ENCODE measurements at regions not wholly inside any gene's neighbourhood (a gene's known extent, or its start where the extent isn't known, plus 50 kb on each side); places are given as distances from the start of the nearest gene placed in this dataset.

DNA sequence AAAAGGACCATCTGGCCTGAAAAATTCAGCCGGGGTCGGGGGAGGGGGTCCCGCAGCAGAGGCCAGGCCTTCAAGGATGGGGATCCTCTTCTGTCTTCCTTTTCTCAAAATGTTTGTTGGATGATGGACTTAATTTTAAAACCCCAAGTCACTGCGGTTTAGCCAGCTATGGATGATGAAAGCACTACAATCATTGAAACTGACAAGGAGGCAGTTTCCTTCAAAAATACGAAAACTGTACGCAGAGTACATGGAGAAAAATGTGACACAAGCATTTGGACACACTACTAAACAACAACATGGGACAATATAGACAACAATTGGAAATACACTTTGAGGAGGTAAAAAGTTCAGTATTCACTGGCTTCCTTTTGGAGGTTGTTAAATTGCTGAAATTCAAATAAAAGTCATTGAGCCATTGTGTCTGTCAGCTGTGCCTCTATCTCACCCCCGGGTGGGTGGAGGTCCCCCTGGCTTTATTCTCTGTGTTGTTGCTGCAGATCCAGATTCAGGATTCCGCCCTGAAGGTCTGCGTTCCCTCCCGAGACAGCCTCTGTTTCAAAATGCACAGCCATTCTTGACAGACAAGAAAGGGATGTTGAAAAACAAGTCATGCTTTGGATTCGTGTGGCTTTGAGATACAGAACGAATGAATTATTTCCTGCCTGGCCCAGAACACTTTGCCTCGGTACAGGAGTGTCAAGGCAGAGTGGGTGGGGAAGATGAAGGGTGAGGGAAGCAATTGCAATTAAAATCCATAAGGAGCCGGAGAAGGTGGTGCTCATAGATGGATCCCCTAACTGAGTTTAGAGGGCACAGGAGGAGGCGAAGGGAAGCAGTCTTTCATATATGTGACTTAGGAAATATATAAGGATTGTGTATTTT is 118.2 kb downstream of the TTLL2 start:
- DNase-seq, result no peak

- no peak for DNase-seq
Measured at GRCh38 chr6:167444602-167445346, 119.9 kb downstream of the TTLL2 start.

DNA sequence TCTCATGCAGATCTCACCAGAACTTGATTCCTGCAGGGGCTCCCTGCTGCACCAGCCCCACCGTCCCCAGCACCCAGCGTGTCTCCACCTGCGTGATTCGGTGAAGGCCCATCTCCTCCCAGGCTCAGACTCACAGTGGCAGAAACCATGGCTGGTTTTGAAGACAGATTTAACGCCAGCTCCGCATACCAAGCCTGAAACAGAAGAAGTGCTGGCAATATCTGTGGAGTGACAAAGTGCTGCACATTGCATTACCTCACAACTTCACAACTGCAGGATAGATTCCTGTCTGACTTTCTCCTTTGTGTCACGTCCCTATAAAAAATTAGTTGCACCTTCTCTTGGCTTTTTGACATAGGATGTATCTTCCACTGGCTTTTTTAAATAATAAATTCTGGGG is 120.7 kb downstream of the TTLL2 start:
- DNase-seq, result no peak

GRCh38 chr6:167446046-167446445 is 121.2 kb downstream of the TTLL2 start:
- no peak for DNase-seq

GRCh38 chr6:167446971-167447370 is 122.1 kb downstream of the TTLL2 start:
- no peak for DNase-seq

- no peak for DNase-seq
Measured at GRCh38 chr6:167448378-167448777, 123.5 kb downstream of the TTLL2 start.

- no peak for DNase-seq
Measured at GRCh38 chr6:167449094-167449861, 124.4 kb downstream of the TTLL2 start.

GRCh38 chr6:167450626-167451025 is 125.7 kb downstream of the TTLL2 start:
- no peak for DNase-seq

GRCh38 chr6:167452338-167453081 is 127.6 kb downstream of the TTLL2 start:
- DNase-seq, result no peak

DNA sequence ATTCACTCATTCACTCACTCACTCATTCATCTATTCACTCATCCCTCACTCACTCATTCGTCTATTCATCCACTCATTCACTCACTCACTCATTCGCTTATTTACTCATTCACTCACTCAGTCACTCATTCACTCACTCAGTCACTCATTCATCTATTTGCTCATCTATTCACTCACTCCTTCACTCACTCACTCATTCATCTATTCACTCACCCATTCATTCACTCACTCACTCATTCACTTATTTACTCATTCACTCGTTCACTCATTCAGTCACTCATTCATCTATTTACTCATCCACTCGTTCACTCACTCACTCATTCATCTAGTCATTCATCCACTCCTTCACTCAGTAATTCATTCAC is 128.2 kb downstream of the TTLL2 start:
- no peak for DNase-seq

GRCh38 chr6:167454003-167454402 is 129.1 kb downstream of the TTLL2 start:
- DNase-seq, result no peak

- DNase-seq, result no peak
Measured at GRCh38 chr6:167455371-167455770, 130.5 kb downstream of the TTLL2 start.

DNA sequence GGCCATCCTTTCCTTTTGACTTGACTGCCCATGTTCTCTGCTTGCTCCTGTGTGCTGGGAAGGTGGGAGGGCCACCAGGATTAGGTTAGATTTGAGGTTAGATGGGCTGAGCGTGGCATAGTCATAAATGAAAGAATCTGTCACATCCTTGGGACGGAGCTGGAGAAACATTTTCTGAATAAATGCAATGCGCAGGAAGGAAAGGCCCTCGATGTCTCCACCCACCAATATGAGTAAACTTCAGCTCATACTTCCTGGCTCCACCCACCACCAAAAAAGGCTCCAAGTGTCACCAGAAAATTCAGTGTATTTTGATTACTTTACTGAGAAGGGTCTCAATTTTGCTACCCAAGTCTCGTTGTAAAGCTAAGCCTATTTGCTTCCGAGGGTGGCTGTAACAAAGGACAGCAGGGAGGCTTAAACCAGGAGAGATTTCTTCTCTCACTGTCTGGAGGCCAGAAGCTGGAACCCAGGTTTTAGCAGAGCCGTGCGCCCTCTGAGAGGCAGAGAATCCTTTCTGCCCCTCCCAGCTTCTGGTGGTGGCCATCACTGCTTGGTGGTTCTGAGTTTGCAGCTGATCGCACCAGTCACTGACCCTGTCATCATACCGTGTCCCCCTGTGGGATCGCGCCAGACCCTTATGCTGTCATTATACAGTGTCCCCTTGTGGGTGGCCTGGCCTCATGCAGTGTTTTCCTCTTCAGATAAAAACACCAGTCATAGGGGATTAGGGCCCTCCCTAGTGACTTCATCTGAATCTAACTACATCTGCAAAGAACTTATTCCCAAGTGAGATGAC is 137.8 kb downstream of the TTLL2 start:
- no peak for DNase-seq

GRCh38 chr6:167464177-167464576 is 139.3 kb downstream of the TTLL2 start:
- no peak for DNase-seq

DNA sequence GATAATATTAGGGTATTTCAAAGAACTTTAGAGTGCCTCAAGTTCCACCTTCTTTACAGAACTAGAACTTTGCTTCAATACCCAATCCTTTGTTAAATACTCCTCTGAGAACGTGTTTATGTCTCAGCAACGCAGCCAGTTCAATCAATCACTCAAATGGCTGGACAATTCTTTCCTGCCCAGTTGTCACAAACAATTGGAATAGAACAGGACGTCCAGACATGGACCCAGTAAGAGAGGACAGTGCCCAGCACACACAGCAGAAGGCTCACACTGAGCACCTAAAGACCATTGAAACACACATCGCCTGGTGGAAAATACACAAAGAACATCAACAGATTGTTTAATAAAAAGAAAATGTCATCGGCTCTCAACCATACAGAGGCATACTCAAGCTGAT is 140.6 kb downstream of the TTLL2 start:
- DNase-seq, result no peak

GRCh38 chr6:167467282-167467681 is 142.4 kb downstream of the TTLL2 start:
- no peak for DNase-seq

DNA sequence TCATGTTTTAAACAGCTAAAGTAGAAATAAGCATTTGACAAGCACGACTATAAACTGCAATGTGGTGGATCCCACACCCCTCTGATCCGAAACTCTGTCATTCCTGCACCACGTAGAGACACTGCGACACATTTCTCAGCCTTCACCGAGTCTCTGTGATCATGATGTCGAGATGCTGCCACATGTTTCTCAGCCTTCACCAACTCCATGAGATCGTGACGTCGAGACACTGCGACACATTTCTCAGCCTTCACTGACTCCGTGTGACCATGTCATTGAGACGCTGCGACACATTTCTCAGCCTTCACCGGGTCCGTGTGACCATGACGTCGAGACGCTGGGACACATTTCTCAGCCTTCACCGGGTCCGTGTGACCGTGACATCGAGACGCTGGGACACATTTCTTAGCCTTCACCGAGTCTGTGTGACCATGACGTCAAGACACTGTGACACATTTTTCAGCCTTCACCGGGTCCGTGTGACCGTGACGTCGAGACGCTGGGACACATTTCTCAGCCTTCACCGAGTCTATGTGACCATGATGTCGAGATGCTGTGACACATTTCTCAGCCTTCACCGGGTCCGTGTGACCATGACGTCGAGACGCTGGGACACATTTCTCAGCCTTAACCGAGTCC is 143.0 kb downstream of the TTLL2 start:
- no peak for DNase-seq

DNA sequence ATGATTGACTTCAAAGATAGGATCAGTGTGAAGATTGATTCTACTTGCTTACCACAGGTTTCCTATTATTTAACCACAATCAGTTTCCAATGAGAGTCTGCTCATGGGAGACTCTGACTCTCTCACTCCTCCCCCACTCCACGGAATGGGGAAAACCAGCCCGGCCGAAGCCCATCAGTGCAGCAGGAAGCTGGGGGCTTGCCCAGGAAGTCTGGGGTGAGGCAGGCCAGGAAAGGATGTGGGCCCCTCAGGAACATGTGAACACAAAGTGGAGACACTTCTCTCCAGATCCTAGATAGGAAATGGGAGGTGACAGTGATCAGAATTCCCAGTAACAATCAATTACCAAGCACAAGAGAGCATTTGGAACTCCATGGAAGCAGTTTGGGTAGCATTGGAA is 144.2 kb downstream of the TTLL2 start:
- no peak for DNase-seq

DNA sequence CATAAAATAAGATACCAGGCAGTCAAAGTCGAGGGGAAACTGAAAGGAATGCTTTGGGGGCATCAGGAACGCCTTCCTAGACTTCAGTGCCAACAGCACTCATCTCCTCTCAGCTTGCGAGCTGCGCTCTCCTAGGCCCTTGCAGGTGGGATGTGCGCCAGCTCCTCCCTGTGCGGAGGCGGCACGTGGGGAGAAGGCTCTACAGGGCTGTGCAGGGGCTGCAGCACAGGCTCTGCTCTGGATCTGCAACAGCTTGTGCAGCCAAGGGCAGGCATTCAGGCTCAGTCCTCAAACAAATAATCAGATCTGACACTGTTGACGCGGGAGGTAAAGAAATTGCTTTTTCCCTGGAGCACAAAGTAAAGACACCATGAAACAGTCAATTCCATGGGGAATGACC is 144.8 kb downstream of the TTLL2 start:
- no peak for DNase-seq

GRCh38 chr6:167470101-167470835 is 145.4 kb downstream of the TTLL2 start:
- no peak for DNase-seq
